ENCODE measurements at regions not wholly inside any gene's neighbourhood (a gene's known extent, or its start where the extent isn't known, plus 50 kb on each side); places are given as distances from the start of the nearest gene placed in this dataset.

DNA sequence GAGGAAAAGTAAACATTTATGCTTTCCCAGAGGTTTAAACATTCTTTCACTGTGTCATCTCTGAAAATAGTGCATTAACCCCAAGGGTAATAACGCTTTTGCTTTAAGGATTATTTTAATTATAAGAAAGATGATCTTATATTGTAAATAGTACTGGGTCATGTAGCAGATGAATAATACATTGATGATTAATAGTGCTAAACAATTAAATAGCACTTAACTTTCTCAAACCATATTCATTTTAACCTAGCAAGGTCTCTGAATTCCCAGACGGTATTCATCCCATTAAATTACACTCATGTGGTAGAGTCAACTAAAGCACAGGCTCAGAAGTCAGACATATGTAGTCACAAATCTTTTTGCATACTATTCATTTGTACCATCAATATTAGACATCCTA, 115.6 kb upstream of the FAR2 start:
- BruUV-seq (replicated peaks) = no TSS peak
- Histone ChIP-seq H3K4me1 (ENCODE audit: insufficient read depth, low read length, poor library complexity, severe bottlenecking) (peaks cover 4% of the 10 kb centered on the region), H3K9me3 (ENCODE audit: low read depth, low read length, poor library complexity, severe bottlenecking) (no peaks in the 10 kb centered on the region), H3K36me3 (ENCODE audit: insufficient read depth, low read length, poor library complexity, severe bottlenecking) (no peaks in the 10 kb centered on the region), H3K27me3 (replicated peaks; ENCODE audit: insufficient read depth, low read depth, low read length, poor library complexity) (no peaks in the 10 kb centered on the region), H3K4me3 (ENCODE audit: low read depth, low read length, poor library complexity, severe bottlenecking) (no peak overlapping the region), H3K27ac (ENCODE audit: low read depth, low read length, poor library complexity, severe bottlenecking) (no peak overlapping the region)
- POLR2A ChIA-PET (ENCODE audit: low non-redundant PET) = no interaction called here
- intact Hi-C loops (cut with micrococcal nuclease; ENCODE audit: unreplicated experiment) = no loop called here
- TF ChIP-seq, protein P1, sequence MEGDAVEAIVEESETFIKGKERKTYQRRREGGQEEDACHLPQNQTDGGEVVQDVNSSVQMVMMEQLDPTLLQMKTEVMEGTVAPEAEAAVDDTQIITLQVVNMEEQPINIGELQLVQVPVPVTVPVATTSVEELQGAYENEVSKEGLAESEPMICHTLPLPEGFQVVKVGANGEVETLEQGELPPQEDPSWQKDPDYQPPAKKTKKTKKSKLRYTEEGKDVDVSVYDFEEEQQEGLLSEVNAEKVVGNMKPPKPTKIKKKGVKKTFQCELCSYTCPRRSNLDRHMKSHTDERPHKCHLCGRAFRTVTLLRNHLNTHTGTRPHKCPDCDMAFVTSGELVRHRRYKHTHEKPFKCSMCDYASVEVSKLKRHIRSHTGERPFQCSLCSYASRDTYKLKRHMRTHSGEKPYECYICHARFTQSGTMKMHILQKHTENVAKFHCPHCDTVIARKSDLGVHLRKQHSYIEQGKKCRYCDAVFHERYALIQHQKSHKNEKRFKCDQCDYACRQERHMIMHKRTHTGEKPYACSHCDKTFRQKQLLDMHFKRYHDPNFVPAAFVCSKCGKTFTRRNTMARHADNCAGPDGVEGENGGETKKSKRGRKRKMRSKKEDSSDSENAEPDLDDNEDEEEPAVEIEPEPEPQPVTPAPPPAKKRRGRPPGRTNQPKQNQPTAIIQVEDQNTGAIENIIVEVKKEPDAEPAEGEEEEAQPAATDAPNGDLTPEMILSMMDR (conservative IDR thresholded peaks at IDR 0.05; ENCODE audit: low read depth, low read length) = no peak
- CTCF ChIA-PET = no interaction called here
- no peak for DNase-seq (ENCODE audit: low spot score)

DNA sequence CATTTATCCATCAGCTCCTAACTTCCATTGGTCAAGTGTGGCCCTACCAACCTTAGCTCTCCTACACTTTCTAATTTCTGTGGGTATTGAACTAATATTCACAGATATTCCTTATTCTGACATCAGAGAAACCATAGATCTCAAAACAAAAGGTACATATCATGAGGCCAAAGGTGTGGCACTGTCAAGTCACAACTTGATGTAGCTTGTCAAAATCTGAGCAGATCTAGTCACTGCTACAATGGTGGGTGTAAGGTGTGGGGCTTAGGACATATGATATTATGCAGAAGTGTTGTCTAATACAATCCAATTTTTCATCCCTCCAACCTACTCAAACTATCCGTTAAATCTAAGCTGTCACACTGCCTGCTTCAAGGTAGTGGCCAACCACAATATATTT, 114.0 kb upstream of the FAR2 start:
- H3K4me3 ChIP-seq (ENCODE audit: low read depth, low read length, poor library complexity, severe bottlenecking) = no peak overlapping the region
- intact Hi-C loops (cut with micrococcal nuclease; ENCODE audit: unreplicated experiment) = no loop called here
- ChIA-PET POLR2A (ENCODE audit: low non-redundant PET) (no interaction called here), CTCF (no interaction called here)
- no peak overlapping the region for H3K27ac ChIP-seq (ENCODE audit: low read depth, low read length, poor library complexity, severe bottlenecking)
- no peaks in the 10 kb centered on the region for H3K36me3 ChIP-seq (ENCODE audit: insufficient read depth, low read length, poor library complexity, severe bottlenecking)
- no TSS peak for BruUV-seq (replicated peaks)
- H3K9me3 ChIP-seq (ENCODE audit: low read depth, low read length, poor library complexity, severe bottlenecking) = no peaks in the 10 kb centered on the region
- no peak for DNase-seq (ENCODE audit: low spot score)
- H3K27me3 ChIP-seq (replicated peaks; ENCODE audit: insufficient read depth, low read depth, low read length, poor library complexity) = no peaks in the 10 kb centered on the region
- H3K4me1 ChIP-seq (ENCODE audit: insufficient read depth, low read length, poor library complexity, severe bottlenecking) = peaks cover 4% of the 10 kb centered on the region
- TF ChIP-seq EZH2 (IDR thresholded peaks at IDR 0.05; ENCODE audit: borderline replicate concordance, low read depth, low read length, poor library complexity, severe bottlenecking) = no peak
- TF ChIP-seq, protein P1 (conservative IDR thresholded peaks at IDR 0.05; ENCODE audit: low read depth, low read length) = no peak

GRCh38 chr12:29039013-29039412, 110.1 kb upstream of the FAR2 start:
- Histone ChIP-seq H3K27ac (ENCODE audit: low read depth, low read length, poor library complexity, severe bottlenecking) (no peak overlapping the region), H3K27me3 (replicated peaks; ENCODE audit: insufficient read depth, low read depth, low read length, poor library complexity) (no peaks in the 10 kb centered on the region), H3K4me3 (ENCODE audit: low read depth, low read length, poor library complexity, severe bottlenecking) (no peak overlapping the region), H3K9me3 (ENCODE audit: low read depth, low read length, poor library complexity, severe bottlenecking) (no peaks in the 10 kb centered on the region), H3K36me3 (ENCODE audit: insufficient read depth, low read length, poor library complexity, severe bottlenecking) (no peaks in the 10 kb centered on the region), H3K4me1 (ENCODE audit: insufficient read depth, low read length, poor library complexity, severe bottlenecking) (peaks cover under 1% of the 10 kb centered on the region)
- DNase-seq (ENCODE audit: low spot score) = peak; percentile 48
- CTCF ChIA-PET = no interaction called here
- intact Hi-C loops (cut with micrococcal nuclease; ENCODE audit: unreplicated experiment) = no loop called here
- BruUV-seq (replicated peaks) = no TSS peak
- POLR2A ChIA-PET (ENCODE audit: low non-redundant PET) = no interaction called here
- TF ChIP-seq EZH2 (IDR thresholded peaks at IDR 0.05; ENCODE audit: borderline replicate concordance, low read depth, low read length, poor library complexity, severe bottlenecking) = no peak
- TF ChIP-seq, protein P1 (conservative IDR thresholded peaks at IDR 0.05; ENCODE audit: low read depth, low read length) = no peak
